Stimulated activated CD4-positive, alpha-beta T cell treated with anti-CD3 and anti-CD28 coated beads, Interleukin-1b, Interleukin-23, amount 100 ng/mL, for 48 hours (primary cell): ENCODE measurements at regions not wholly inside any gene's neighbourhood (a gene's known extent, or its start where the extent isn't known, plus 50 kb on each side); places are given as distances from the start of the nearest gene placed in this dataset.

Source experiments
- DNase-seq: peaks from one replicate; pipeline ENCODE4 v3.0.0-alpha.2; 2020

DNA sequence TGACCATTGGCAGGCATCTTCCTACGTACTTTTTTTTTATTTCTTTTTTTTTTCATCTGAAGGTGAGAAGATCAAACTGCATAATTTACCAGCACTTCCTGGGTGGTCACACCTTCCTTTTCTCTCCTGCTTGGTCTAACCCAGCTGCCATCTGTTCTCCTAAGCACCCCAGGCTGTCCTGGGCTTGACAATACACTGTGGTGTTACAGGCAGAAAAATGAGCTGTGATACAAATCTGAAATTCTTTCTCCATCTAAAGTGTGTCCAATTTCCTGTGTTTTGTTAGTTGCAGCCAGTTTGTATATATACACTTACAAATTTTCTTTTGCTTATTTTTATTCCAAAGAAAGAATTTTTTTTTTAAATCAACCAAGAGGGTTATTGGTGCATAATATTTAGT, 786.0 kb upstream of the ZEB2 start:
- no peak for DNase-seq

DNA sequence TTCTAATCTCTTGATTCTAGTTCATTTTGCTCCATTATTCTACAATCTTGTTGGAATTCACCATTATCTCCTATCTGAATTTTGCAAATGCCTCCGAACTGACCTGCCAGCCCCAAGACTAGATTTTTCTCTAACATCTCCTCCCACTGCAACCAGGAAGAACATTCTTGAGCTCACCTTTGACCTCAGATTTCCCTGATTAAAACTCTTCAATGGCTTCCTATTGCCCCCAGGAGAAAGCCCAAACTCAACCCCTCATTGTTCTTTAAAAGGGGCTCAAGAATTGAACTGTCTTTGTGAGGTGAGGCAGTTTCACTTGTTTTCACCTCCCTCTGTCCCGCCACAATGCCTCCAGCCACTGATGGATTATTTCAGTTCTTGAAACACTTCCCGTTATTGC, 784.6 kb upstream of the ZEB2 start:
- no peak for DNase-seq

DNA sequence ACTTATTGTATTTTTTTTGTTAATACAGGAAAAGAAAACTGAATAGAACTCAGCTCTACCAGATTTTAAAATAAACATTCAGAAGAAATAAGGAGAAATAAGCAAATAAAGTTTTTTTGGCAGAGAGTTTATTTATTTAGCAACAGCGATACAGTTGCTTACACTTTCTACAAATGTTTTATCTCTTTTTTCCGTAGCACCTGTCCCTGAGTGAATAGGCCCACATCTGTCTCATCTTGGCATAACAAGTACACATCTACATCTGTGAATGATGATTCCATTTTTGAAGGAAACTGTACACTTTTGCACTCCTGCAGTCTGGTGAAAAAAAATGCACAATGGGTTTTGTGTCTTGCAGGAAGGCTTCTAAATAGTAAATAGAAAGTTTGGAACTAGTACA, 783.6 kb upstream of the ZEB2 start:
- DNase-seq = no peak

DNA sequence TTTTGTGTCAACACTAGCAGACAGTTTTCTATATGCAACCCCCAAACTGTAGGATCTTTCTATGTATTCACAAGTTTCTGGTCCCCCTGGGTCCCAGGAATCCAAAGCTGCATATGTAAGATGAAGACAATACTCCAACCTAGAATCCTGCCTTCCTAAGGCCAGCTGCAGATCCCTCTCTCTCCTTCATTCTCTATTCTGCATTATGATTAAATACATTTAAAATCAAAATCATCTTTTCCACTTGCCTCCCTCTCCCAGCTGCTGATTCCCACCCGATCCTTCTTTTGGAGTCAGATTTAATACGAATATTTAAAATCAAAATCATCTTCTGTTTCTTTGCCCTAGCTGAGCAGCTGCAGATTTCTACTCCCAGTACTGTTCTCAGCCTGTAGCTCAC, 783.0 kb upstream of the ZEB2 start:
- DNase-seq = no peak

DNA sequence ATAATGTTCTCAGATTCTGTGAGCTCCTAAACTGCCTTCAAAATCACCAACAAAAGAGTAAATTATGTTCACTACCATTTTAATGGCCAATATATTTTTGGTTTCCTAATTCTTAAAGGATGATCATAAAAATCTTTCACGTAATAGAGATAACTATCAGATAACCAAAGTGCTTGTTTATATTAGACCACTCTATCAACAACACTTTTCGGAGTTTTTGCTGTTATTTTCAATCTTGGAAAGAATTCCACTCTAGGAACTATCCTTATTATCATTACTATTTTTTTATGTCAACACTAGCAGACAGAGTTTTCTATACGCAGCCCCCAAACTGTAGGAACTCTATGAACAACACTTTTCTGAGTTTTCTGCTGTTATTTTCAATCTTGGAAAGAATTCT, 782.5 kb upstream of the ZEB2 start:
- DNase-seq = no peak

DNA sequence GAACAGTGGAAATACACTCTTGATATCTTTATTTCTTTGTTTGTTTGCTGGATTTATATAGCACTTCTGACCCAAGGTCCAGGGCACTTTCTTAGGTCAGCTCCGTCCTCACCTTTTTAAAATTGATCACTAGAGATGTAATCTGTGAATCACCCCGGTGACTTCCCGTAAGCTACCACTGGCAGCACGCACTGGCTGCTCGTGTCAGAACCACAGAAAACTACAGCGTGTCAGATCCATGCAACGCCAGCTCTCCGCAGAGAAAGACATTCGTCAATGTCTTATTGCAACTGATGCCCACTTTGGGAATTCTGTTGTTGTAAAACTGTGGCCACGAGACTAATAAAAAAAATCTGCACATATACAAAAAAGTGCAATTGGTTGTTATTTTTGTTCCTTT, 779.4 kb upstream of the ZEB2 start:
- DNase-seq = no peak

DNA sequence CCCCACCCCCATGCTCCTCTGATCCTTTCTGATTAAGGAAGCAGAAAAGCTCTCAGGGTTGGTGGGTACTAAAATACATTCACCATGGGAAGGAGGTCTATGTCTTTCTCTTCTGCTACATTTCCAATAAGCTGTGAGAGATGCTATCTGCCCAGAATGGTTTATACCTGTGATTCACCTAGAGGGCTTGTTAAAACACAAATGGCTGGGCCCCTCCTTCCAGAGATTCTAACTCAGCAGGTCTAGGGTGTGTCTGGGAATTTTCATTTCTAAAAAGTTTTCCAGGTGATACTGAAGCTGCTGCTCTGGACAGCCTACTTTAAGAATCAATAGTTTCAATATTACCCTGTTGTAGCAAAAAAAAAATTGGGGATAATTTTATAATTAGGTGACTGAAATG, 772.2 kb upstream of the ZEB2 start:
- DNase-seq = no peak

DNA sequence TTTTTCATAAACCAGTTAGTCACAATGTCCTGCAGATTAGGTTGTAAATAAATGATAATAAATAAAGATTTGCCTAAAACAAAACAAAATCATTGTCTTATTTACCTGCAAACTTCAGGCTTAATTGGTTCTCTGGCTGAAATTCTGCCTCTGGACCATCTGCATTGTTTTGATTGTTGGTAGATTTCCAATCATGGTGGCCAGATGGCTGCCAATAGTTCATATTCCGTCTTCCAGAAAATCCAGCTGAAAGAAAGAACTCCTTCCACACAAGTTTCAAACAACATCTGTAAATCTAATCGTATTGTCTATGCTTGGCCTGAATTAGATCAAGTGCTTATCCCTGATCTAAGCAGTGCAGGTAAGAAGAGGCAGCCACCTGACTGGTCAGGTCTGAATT, 771.1 kb upstream of the ZEB2 start:
- DNase-seq = no peak

DNA sequence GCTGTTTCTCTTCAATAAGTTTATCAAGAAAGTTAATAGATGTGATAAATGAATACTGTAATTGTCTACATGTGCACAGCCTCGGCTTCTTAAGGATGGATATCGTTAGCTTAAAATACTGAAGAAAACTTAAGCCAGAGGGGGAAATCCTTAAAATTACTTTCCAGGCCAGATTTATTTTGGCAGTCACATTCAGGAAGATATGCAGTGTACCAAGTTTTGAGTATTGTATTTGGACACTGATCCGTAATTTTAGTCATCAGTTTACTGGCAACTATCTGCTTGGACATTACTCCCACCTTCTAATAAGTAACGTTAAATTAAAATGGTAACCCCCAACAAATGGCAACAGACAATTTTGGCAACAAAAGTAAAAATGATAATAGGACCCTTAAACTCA, 770.0 kb upstream of the ZEB2 start:
- no peak for DNase-seq

DNA sequence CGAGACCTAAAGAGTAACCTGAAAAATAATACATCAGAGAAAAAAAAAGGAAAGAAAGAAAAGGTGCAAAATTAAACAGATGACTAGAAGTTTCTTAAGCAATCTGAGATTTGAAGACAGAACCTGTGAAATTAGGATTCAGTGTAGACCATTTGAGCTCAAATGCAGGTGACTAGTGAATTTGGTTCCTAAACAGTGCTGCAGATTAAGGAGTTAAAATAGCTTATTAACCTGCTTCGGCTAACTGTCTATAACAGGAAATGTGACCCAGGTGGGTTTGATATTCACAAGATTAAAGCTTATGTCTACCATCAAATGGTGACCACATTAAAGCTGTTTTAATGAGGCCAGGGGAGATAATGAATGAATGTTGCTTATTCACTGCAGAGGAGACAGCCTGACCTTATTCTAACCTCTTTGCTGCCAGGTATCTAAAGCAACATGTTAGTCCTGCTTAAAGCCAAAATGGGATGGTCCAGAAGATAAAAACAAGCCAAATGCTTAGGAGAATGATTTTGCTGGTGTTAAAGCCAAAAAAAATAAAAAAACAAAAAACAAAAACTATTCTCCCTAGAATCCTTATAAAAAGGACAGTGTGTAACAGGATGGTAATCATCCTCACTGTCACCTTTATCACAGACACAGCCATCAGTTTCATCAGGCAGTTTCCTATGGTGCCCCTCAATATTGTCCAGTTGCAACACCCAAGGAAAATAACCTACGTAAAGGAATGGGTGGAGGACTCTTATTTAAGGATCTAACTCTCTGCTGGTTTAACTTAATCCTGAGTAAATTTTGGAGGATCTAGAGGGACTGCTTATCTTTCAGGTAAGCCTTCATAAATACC, 769.0 kb upstream of the ZEB2 start:
- DNase-seq = no peak

DNA sequence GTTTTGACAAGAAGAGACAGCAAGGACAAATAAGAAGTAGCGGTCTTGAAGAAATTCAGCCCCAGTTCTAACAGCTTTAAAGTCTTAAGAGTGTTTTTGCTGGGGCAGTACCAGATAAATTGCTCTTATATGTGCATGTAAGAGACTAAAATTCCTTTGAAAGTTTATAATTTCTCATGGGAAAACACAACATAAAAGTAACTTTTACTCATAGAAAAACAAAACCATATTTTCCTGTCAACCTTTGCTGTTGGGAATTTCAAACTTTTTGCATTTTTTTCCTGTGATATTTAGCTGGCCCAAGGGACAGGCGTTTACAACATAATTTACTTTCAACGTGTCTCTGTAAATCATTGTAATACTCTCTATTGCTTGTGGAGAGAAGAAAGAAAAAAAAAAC, 767.8 kb upstream of the ZEB2 start:
- DNase-seq = no peak

DNA sequence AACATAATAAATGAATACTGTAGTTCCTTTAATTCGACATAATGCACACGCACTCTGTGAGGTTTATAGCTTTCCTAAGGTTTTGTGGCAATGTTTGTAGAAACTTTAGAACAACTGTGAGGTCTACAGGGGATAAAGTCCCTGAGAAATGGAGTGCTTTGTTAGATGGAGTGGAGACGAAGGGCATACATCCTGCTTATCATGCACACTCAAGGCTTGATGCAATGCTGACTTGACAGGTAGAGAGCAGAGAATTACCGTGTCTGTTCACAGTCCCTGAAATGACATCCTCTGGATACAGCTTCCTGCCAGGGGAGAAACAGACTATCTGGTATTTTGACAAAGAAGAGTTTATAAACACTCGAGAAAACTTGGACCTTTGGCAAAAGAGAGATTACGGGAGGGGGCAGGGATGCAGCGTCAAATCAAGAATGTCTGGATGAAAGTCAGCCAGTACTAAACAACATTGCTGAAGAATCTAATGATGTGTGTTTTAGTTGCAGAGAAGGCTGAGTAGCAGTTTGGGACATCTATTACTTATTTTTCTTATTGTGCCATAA, 766.9 kb upstream of the ZEB2 start:
- DNase-seq = no peak

DNA sequence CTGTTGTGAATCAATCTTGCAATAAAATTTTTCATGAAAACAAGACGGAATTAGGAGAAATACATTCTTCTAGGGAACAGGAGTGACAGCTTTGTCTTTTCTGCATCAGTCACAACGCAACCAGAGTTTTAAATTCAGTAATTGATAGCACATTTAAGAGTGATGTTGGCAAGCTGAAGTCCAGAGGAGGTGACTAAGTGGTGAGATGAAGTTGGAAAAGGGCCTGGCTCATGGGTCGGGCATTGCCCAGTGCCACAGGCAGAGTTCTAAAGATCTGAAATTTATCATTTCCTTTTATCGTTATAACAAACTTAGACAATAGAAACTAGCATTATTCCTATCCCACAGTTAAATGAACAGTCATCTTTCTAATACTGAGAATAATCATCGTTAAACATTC, 764.6 kb upstream of the ZEB2 start:
- no peak for DNase-seq

DNA sequence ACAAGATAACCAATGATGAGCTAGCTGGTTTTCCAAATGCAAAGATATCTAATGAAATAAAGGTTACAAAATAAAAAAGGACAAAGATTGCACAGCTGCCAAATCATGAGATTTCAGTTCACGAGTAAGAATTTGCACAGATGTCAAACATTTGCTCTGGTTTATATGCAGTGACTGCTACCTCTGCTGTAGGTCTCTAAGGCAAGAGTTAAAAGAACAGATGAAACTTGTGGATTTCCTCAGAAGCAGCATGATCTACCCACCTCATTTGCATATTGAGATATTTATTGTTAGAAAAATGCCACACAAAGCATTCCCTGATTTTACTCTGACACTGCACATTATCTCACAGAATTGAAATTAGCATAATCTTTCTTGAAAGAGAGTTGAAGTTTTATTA, 763.2 kb upstream of the ZEB2 start:
- no peak for DNase-seq

DNA sequence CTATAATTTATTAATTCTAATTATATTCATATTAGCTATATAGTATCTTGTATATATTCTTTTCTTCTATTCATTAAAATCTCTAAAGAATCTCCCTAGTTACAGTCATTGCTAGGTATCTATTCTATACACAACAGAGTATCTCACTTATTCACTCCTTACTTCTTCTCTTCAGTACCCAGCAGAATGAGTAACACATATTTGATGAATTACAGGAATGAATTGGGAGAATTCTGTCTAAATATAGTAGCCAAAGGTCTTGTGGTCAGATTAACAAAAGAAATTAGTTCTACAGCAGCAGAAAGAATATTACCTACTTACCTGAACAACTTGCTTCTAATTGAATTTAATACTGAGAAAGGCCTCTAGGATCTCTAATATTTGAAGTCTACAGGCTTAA, 758.0 kb upstream of the ZEB2 start:
- DNase-seq = no peak

DNA sequence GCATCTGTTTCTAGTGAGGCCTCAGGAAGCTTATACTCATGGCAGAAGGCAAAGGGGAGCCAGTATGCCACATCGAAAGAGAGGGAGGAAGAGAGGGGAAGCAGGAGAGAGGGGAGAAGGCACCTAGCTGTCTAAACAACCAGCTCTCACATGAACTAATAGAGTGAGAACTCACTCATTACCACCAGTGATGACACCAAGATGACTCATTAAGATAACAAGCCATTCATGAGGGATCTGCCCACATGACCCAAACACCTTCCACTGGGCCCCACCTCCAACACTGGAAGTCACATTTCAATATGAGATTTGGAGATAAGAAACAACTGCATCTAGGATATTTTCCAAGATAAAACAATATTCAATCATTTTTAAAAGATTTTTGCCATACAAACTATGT, 753.9 kb upstream of the ZEB2 start:
- DNase-seq = no peak

DNA sequence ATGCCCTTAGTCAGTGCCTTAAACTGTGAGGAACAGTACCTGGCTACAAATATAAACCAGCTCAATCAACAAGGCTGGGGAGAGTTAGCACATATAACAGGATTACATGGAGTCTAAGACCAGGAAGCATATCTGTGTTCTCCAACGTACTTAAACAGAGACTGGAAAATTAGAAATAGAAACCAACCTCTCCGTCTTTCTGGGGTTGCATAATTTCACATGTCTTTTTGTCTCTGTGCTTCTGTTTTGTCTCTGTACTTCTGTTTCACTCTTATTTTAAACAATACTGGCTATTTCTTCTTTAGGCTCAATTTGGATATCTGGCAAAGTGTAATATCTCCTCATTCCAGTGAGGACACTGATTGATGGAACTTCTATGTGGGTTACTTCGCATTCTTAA, 749.0 kb upstream of the ZEB2 start:
- DNase-seq = no peak

DNA sequence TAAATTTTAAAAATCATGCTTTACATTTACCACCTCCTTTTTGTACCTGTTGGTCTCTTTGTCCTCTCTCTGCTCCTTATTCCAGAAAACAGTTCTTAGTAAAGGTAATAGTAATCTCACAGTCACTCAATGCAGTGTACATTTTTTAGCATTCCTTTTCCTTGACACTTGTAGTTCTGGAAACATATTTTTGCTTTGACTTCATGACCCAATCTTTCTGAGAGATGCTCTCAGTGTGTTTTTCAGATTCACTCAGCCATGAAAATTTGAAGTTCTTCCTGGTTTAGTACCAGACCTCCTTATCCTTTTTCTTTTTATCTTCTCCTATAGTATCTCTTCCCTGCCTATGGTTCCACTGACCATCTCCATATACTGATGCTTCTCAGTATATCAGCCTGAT, 747.5 kb upstream of the ZEB2 start:
- DNase-seq = no peak

DNA sequence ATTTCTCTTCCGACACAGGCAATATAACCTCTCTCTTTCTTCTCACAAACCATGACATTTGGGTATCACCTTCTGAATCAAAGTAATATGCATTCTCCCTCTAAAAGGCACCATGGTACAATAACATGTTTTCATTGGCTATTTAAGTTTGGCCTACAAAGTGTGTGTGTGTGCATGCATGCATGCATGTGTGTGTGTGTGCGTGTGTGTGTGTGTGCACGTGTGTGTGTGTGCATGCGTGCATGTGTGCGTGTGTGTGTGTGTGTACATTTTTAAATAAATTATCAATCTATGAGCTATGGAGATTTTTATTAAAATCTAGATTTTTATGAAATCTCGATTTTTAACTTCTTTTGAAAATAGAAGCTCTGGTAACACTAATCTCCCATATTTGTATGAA, 745.3 kb upstream of the ZEB2 start:
- DNase-seq = no peak

DNA sequence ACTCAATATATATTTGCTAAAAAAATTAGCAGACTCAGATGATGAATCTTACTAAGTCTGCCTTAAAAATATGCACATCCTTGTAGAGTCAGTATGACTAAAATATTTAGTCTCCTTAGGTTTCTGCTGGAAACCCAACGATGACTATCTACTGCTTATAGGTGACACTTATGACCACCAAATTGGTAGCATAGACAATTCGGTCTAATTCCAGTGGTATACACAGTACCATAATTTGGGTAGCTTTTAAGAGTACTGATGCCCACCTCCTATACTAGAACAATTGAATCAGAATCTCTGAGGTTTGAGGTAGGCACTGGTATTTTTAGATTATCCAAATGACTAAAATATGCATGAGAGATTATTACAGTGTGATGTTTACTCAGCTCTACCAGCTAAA, 740.8 kb upstream of the ZEB2 start:
- DNase-seq = no peak

DNA sequence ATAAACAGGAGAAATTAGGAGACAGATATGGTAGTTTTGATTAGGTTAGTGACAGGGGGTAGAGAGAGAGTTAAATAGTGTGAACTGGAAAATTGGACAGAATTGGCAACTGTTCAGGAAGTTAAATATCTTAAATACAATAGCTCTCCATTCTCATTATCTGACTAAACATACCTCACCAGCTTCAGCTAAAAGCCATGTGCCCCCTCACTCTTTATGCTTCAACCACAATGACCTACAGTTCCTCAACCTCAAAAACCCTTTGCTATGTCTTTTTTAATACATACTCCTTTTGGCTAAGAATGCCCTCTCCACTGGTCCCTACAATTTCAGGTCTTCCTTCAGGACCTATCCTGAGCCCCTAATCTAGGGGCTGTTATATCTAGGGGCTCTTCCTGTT, 740.2 kb upstream of the ZEB2 start:
- DNase-seq = no peak

DNA sequence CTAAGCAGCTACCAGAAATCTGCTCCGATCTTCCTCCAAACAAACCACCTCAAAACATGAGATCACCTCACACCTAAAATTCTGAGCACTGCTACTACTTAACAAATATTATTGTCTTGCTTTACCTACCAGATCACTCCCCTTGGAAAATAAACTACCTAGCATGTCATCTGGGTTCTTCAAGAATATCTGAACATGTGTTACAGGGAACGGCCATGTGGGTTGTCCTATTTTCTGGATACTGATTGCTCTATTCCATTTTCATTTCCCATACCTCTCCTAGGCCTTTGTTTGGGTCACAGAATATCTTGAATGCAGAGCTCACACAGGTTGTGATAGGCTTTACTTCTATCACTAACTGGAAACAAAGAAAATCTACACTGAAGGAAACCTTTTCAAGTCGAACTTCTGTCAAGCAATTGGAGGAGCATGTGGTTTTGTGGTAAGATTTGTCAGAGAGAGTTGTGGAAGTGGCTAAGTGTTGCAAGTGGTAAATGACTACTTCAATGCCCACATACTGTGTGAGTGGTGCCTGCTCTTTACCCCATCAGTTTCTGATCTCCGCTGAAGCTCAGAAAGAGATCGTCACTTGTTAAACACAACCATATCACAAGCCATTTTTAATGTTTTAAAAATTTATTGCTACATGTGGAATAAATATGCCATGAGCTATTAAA, 739.1 kb upstream of the ZEB2 start:
- no peak for DNase-seq

DNA sequence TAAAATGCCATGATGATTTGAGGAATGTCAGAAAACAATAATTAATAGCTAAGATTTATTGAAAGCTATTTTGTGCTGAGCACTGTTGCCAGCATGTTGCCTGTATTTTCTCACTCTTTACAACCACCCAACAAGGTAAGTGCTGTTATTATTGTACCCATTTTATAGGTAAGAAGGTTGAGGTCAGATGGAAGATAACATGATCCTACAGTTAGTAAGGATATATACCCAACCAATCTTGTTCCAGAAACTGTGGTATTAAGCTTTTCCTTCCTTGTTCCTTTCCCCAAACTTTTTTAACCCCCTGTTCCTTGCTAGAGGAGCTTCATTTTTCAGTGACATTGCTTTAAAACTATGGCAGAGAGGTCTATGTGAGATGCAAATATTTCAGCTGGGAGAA, 738.0 kb upstream of the ZEB2 start:
- no peak for DNase-seq

DNA sequence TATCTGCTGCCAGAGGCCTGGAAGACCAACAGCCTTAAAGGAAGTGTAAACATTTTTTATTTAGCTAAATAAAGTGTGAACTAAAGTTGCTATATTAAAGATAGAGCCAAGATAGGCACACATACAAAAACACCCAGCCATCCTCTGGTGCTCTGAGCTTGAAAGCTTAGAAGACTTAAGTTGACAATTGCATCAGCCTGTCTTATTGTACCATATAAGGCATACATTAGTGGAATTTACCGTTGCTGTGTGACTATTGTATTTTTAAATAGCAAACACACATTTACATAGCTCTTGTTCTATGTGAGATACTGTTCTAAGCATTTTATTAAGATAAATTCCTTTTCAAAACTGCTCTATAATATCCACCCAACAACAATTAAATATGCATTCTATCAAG, 736.6 kb upstream of the ZEB2 start:
- no peak for DNase-seq

DNA sequence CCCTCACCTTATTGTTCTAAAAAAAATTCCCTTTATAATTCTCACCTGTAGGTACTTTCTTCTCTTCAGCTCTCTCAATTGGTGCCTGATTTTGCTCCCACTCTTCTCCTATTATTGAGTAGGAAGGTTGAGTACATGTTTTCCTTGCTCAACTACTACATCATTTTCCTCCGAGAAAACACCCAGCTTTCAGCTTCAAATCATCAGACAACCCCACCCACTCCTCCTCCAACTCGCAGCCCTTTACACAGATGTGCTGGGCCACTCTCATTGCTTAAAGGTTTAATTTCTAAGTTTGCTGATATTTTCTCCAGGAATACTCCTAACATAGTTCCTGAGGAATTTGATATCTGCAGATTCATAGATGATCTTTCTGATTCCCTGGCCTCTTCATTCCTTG, 734.4 kb upstream of the ZEB2 start:
- no peak for DNase-seq
